ENCODE measurements at regions not wholly inside any gene's neighbourhood (a gene's known extent, or its start where the extent isn't known, plus 50 kb on each side); places are given as distances from the start of the nearest gene placed in this dataset.

- DNase-seq (ENCODE audit: extremely low spot score), result no peak
- ChIA-PET POLR2A (no interaction called here), CTCF (interaction anchor here (2.4 kb wide), 1 partner anchor 10 kb away, joined by 6 read pairs; no protein-coding TSS in a partner anchor)
- no peak for TF ChIP-seq CTCF (IDR thresholded peaks at IDR 0.05; ENCODE audit: control extremely low read depth, extremely low read depth, low read depth, missing control alignments)
These were observed 117.8 kb upstream of the MYO3A start for GRCh38 chr10:25815999-25816768.

GRCh38 chr10:25817200-25817599 is 116.8 kb upstream of the MYO3A start:
- ChIA-PET CTCF (no interaction called here), POLR2A (no interaction called here)
- TF ChIP-seq CTCF (IDR thresholded peaks at IDR 0.05; ENCODE audit: control extremely low read depth, extremely low read depth, low read depth, missing control alignments), result no peak

GRCh38 chr10:25818751-25819150 is 115.3 kb upstream of the MYO3A start:
- no peak for DNase-seq (ENCODE audit: extremely low spot score)
- POLR2A ChIA-PET, result no interaction called here
- no peak for TF ChIP-seq CTCF (IDR thresholded peaks at IDR 0.05; ENCODE audit: control extremely low read depth, extremely low read depth, low read depth, missing control alignments)
- CTCF ChIA-PET, result no interaction called here

More at GRCh38 chr10:25817200-25817599, 116.8 kb upstream of the MYO3A start:
- no peak for DNase-seq (ENCODE audit: extremely low spot score)

GRCh38 chr10:25820472-25820871 is 113.6 kb upstream of the MYO3A start:
- no peak for TF ChIP-seq CTCF (IDR thresholded peaks at IDR 0.05; ENCODE audit: control extremely low read depth, extremely low read depth, low read depth, missing control alignments)
- DNase-seq (ENCODE audit: extremely low spot score), result no peak
- POLR2A ChIA-PET, result no interaction called here
- CTCF ChIA-PET, result interaction anchor here (0.7 to 1.8 kb wide), 4 partner anchors 9 to 44 kb away, joined by 3 to 6 read pairs (median 3); no protein-coding TSS in a partner anchor

- ChIA-PET CTCF (interaction anchor here (0.7 to 1.8 kb wide), 3 partner anchors 10 to 45 kb away, joined by 3 to 6 read pairs (median 3); no protein-coding TSS in a partner anchor), POLR2A (no interaction called here)
- no peak for DNase-seq (ENCODE audit: extremely low spot score)
- TF ChIP-seq CTCF (IDR thresholded peaks at IDR 0.05; ENCODE audit: control extremely low read depth, extremely low read depth, low read depth, missing control alignments), result no peak
These were observed 113.2 kb upstream of the MYO3A start for GRCh38 chr10:25820874-25821273.

- DNase-seq (ENCODE audit: extremely low spot score), result no peak
- POLR2A ChIA-PET, result no interaction called here
- TF ChIP-seq CTCF (IDR thresholded peaks at IDR 0.05; ENCODE audit: control extremely low read depth, extremely low read depth, low read depth, missing control alignments), result no peak
These were observed 110.0 kb upstream of the MYO3A start for GRCh38 chr10:25824050-25824449.

More at GRCh38 chr10:25824050-25824449, 110.0 kb upstream of the MYO3A start:
- CTCF ChIA-PET, result no interaction called here
